ENCODE measurements at regions not wholly inside any gene's neighbourhood (a gene's known extent, or its start where the extent isn't known, plus 50 kb on each side); places are given as distances from the start of the nearest gene placed in this dataset.
A peak's percentile ranks its signal among the peaks of the same experiment; 100 is the strongest.
"Not testable (repeated sequence)": the region's sequence is repeated elsewhere in the genome, so short reads cannot be mapped to it uniquely, and the experiment has no call there.

DNA sequence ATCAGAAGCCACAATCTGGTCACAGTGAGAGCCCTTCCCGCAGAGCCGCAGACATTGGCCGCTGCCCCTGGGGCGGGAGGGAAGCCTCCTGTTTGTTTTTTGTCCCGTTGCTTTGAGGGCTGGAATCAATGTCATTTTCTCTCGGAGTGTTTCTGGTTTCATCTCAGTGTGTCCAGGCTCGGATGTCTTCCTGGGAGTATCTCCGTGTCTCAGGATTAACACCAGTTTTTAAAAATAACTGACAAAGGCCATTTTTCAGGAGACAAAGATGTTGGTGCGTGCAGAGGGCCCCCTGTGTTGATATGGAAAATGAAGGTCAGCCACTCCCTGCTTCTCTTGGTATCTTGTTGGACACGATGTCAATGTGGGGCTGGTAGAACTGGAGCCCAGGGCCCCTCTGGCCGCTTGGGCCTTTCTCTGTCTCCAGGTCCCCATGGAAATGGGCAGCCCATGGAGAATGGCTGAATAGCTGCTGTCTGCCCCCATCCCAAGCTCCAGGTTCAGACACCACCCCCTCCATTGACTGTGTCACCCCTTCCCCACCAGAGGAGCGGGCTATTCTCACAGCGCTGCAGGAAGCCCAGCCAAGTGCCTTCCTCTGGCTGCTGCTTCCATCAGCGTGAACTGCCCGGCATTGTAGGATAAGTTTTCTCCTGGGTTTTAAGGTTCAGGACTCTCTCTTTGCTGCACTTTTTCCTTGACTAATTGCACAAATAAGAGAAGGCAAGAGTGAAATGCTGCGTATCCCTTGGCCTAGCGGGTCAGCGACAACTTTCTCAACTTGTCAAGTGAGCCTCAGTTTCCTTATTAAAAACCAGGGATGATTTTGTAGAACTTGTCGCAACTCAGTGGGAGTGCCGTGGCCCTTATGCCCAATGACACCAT, 72.2 kb upstream of the METTL9 start:
- ATAC-seq = no peak
- DNase-seq = peak in 1 of 2 donors; percentile 22
- intact Hi-C loops (cut with DNase I, micrococcal nuclease) = no loop called here

- DNase-seq; ATAC-seq; intact Hi-C loops (cut with DNase I, micrococcal nuclease): not testable (repeated sequence)
These were observed 70.2 kb upstream of the METTL9 start for GRCh38 chr16:21529060-21529658.

DNA sequence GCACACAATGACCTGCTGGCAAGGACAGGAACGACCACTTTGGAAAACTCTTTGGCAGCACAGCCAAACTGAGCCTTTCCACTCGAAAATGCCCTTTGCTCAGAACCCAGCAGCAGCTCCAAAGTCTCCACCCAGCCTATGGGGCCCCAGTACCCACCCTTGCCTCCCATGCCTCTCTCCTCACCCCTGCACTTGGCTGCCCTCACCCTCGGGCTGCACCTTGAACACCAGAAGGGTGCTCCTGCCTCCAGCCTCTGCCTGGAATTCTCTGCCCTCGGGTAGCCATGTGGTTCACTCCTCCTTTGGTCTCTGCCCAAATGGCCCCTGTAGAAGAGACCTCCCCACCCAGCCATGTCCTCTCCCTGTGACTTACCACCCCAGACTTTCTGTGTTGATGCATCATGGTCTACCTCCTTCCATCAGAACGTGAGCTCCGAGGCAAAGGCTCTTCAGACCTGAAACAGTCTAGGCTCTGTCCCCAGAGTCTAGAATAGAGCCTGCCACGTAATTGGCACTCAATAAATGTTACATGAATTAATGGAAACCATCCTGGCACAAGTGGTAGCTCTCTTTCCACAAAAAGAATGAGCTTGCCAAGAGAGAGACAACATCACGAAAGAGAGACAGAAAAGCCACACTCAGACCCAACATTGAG, 68.5 kb upstream of the METTL9 start:
- intact Hi-C loops (cut with DNase I, micrococcal nuclease) = not testable (repeated sequence)
- ATAC-seq (peak; percentile 85), DNase-seq (peak in 1 of 2 donors; percentile 21)

GRCh38 chr16:21532996-21533395, 66.4 kb upstream of the METTL9 start:
- DNase-seq; intact Hi-C loops (cut with DNase I, micrococcal nuclease); ATAC-seq: not testable (repeated sequence)

- ATAC-seq; DNase-seq; intact Hi-C loops (cut with DNase I, micrococcal nuclease): not testable (repeated sequence)
These were observed 65.9 kb upstream of the METTL9 start for GRCh38 chr16:21533474-21533873.

DNA sequence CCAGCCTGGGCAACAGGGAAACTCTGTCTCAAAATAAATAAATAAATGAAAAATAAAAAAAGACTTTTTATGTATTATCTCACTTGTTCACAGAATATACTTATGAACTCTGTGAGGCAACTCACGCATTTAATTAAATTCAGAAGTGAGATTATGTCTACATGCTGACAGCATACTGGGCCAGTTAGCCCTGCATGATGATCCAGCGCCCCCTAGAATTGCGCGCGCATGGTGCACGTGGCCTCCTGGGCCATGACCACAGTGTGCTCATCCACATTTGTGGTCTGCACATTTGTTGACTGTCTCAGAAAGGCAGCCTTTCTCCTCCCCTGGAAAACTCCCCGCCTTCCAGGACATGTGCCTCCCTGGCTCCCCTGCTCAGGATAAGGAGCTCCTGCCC, 64.8 kb upstream of the METTL9 start:
- ATAC-seq; intact Hi-C loops (cut with DNase I, micrococcal nuclease): not testable (repeated sequence)
- DNase-seq = peak in 1 of 2 donors; percentile 20

DNA sequence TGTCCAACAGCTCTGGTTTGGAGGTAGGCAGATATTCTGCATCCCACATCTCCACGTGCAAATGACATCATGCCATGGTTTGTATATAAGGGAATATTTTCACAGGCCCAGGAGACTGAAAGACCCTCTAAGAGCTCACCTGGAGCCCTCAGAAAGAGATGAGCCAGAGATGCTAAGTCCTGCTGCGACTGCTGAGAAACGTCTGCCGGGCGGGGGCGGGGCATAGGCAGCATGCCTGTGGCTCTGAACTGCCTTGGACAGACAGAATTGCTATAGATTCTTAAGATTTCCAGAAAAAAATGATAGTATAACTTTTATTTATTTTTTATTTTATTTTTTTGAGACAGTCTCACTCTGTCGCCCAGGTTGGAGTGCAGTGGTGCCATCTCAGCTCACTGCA, 64.2 kb upstream of the METTL9 start:
- DNase-seq; ATAC-seq; intact Hi-C loops (cut with DNase I, micrococcal nuclease): not testable (repeated sequence)

DNA sequence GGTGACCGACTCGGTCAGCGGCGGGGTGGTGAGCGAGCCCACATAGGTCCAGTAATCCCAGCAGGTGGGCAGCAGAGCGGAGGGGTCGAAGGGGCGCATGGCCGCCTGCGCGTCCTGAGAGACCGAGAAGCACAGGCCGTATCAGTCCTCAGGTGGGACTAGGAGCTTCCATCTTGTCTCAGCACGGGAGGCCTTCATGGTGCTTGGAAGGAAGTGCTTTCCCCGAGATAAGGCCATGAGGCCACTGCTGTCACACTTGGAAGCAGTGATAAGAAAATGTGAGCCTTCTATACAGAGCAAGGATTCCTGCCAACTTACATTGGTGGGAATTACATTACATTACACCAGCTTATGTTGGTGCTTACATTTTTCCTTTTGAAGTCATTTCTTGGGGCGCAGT, 62.6 kb upstream of the METTL9 start:
- intact Hi-C loops (cut with DNase I, micrococcal nuclease); ATAC-seq: not testable (repeated sequence)
- peak in 1 of 2 donors; percentile 16 for DNase-seq

DNA sequence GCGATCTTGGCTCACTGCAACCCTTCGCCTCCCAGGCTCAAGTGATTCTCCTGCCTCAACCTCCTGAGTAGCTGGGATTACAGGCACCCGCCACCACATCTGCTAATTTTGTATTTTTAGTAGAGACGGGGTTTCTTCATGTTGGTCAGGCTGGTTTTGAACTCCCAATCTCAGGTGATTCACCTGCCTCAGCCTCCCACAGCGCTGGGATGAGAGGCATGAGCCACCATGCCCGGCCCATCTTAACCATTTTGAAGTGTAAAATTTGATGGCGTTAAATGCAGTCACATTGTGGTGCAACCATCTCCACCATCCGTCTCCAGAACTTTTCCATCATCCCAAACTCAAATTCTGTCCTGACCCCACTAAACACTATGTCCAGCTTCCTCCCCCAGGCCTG, 61.8 kb upstream of the METTL9 start:
- ATAC-seq; intact Hi-C loops (cut with DNase I, micrococcal nuclease); DNase-seq: not testable (repeated sequence)

- ATAC-seq; intact Hi-C loops (cut with DNase I, micrococcal nuclease): not testable (repeated sequence)
- DNase-seq = peak in 1 of 2 donors; percentile 20
These were observed 60.2 kb upstream of the METTL9 start for GRCh38 chr16:21539107-21539618.

- DNase-seq = peak in 1 of 2 donors; percentile 39
- intact Hi-C loops (cut with DNase I, micrococcal nuclease) = not testable (repeated sequence)
These were observed 58.5 kb upstream of the METTL9 start for GRCh38 chr16:21540770-21541433.

DNA sequence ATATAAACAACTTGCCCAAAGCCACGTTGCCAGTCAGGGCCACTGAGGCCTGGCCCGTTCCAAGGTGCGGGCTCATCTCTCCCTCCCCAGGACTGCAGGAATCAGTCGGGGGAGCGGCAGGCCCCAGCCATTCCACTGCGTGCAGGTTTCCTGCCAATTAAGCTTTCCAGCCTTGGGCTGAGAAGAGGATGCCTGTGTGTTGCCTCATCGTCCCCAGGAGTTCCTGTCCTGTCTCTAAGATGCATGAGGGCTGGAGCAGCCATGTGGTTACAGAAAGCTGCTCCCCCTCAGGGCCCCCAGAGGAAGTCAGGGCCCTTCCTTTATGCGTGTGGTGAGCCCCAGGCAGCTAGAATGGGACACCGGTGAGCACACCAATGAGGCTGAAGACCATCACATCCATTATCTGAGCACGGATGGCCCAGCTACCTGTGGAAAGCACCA, 57.7 kb upstream of the METTL9 start:
- peak; percentile 41 for ATAC-seq
- intact Hi-C loops (cut with DNase I, micrococcal nuclease) = not testable (repeated sequence)
- DNase-seq = peak in 1 of 2 donors; percentile 29

More at GRCh38 chr16:21540770-21541433, 58.5 kb upstream of the METTL9 start:
- peak; percentile 57 for ATAC-seq

DNA sequence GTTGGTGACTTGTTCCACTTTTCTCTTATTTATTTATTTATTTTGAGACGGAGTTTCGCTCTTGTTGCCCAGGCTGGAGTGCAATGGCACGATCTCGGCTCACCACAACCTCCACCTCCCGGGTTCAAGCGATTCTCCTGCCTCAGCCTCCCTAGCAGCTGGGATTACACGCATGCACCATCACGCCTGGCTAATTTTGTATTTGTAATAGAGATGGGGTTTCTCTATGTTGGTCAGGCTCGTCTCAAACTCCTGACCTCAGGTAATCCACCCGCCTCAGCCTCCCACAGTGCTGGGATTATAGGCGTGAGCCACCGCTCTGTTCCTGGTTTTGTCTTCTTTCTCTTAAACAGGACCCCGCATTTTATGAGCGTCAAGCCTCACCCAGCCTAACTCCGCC, 57.3 kb upstream of the METTL9 start:
- ATAC-seq; DNase-seq; intact Hi-C loops (cut with DNase I, micrococcal nuclease): not testable (repeated sequence)

GRCh38 chr16:21542491-21543124, 56.8 kb upstream of the METTL9 start:
- intact Hi-C loops (cut with DNase I, micrococcal nuclease); ATAC-seq; DNase-seq: not testable (repeated sequence)

- DNase-seq (peak in 1 of 2 donors; percentile 21), ATAC-seq (peak; percentile 12)
These were observed 56.1 kb upstream of the METTL9 start for GRCh38 chr16:21543151-21543836.

GRCh38 chr16:21545664-21546326, 53.6 kb upstream of the METTL9 start:
- intact Hi-C loops (cut with DNase I, micrococcal nuclease); ATAC-seq: not testable (repeated sequence)

More at GRCh38 chr16:21543151-21543836, 56.1 kb upstream of the METTL9 start:
- intact Hi-C loops (cut with DNase I, micrococcal nuclease) = not testable (repeated sequence)

GRCh38 chr16:21549396-21549795, 50.0 kb upstream of the METTL9 start:
- DNase-seq; intact Hi-C loops (cut with DNase I, micrococcal nuclease); ATAC-seq: not testable (repeated sequence)

More at GRCh38 chr16:21545664-21546326, 53.6 kb upstream of the METTL9 start:
- DNase-seq = peak in 1 of 2 donors; percentile 20
